ENCODE measurements at regions not wholly inside any gene's neighbourhood (a gene's known extent, or its start where the extent isn't known, plus 50 kb on each side); places are given as distances from the start of the nearest gene placed in this dataset.

- CTCF ChIA-PET: no interaction called here
- TF ChIP-seq TP53 (CRISPR knock-in tag; IDR thresholded peaks at IDR 0.05) (no peak), EP300 (IDR thresholded peaks at IDR 0.05) (no peak), HEYL (CRISPR knock-in tag; IDR thresholded peaks at IDR 0.05) (no peak)
- no peak for DNase-seq (ENCODE audit: low read depth in 1 of 2, low spot score in 1 of 2)
Observed at GRCh38 chr18:28669165-28669564, 492.2 kb upstream of the CDH2 start.

GRCh38 chr18:28666216-28666615, 489.3 kb upstream of the CDH2 start:
- ATAC-seq (no peak), DNase-seq (ENCODE audit: low read depth in 1 of 2, low spot score in 1 of 2) (no peak), FAIRE-seq (no peak)
- Histone ChIP-seq H3K27ac (no peak overlapping the region), H3K4me1 (no peaks in the 10 kb centered on the region), H3K9me3 (no peaks in the 10 kb centered on the region), H3K4me3 (no peak overlapping the region), H3K4me2 (no peak overlapping the region)
- POLR2A ChIA-PET: no interaction called here
- no peak for TF ChIP-seq EHF (CRISPR knock-in tag; IDR thresholded peaks at IDR 0.05)
- TF ChIP-seq ESRRA (IDR thresholded peaks at IDR 0.05; ENCODE audit: borderline replicate concordance, low read length): no peak
- no peak for TF ChIP-seq ELK1 (IDR thresholded peaks at IDR 0.05; ENCODE audit: low read depth, low read length)
- TF ChIP-seq EHMT2 (IDR thresholded peaks at IDR 0.05; ENCODE audit: low read depth): no peak
- TF ChIP-seq E2F6 (IDR thresholded peaks at IDR 0.05; ENCODE audit: borderline replicate concordance, low read depth): no peak
- no peak for TF ChIP-seq CEBPB (IDR thresholded peaks at IDR 0.05)
- no peak for TF ChIP-seq CBX2 (IDR thresholded peaks at IDR 0.05; ENCODE audit: borderline replicate concordance, low read depth)
- TF ChIP-seq FOSB (CRISPR knock-in tag; IDR thresholded peaks at IDR 0.05): no peak
- TF ChIP-seq JUN (IDR thresholded peaks at IDR 0.05): no peak
- no peak for TF ChIP-seq CHD4 (IDR thresholded peaks at IDR 0.05; ENCODE audit: borderline replicate concordance)
- no peak for TF ChIP-seq HOXA7 (CRISPR knock-in tag; IDR thresholded peaks at IDR 0.05)
- no peak for TF ChIP-seq HEYL (CRISPR knock-in tag; IDR thresholded peaks at IDR 0.05)
- no peak for TF ChIP-seq ZSCAN20 (CRISPR knock-in tag; IDR thresholded peaks at IDR 0.05)
- TF ChIP-seq NR3C1 (IDR thresholded peaks at IDR 0.05): no peak
- TF ChIP-seq CBX8 (IDR thresholded peaks at IDR 0.05): no peak
- no peak for TF ChIP-seq PHF8 (IDR thresholded peaks at IDR 0.05; ENCODE audit: borderline replicate concordance, low read depth)
- no peak for TF ChIP-seq MAFK (IDR thresholded peaks at IDR 0.05; ENCODE audit: partially characterized antibody)
- no peak for TF ChIP-seq POLR2AphosphoS2 (conservative IDR thresholded peaks at IDR 0.05; ENCODE audit: low read length)
- CTCF ChIA-PET: no interaction called here

More at GRCh38 chr18:28669165-28669564, 492.2 kb upstream of the CDH2 start:
- Histone ChIP-seq H3K4me3 (no peak overlapping the region), H3K4me1 (no peaks in the 10 kb centered on the region), H3K27ac (no peak overlapping the region), H3K4me2 (no peak overlapping the region), H3K9me3 (no peaks in the 10 kb centered on the region)
- no peak for FAIRE-seq
- POLR2A ChIA-PET: no interaction called here
- WGBS (ENCODE audit: missing lambda C conversion rate): 52% methylated on average over 1 of the region's 1 CpG
- no peak for ATAC-seq

- TF ChIP-seq RAD21 (conservative IDR thresholded peaks at IDR 0.05 in 1 of 2, IDR thresholded peaks at IDR 0.05 in 1 of 2): no peak
- TF ChIP-seq HMGXB4 (CRISPR knock-in tag; IDR thresholded peaks at IDR 0.05; ENCODE audit: borderline replicate concordance): no peak
- TF ChIP-seq KDM5A (IDR thresholded peaks at IDR 0.05): no peak
- no peak for TF ChIP-seq HOXB5 (CRISPR knock-in tag; IDR thresholded peaks at IDR 0.05)
- no peak for TF ChIP-seq FOSL2 (IDR thresholded peaks at IDR 0.05)
- TF ChIP-seq FOSL2 (CRISPR knock-in tag; IDR thresholded peaks at IDR 0.05): no peak
- no peak for TF ChIP-seq MAX (IDR thresholded peaks at IDR 0.05)
- no peak for TF ChIP-seq HOXA7 (CRISPR knock-in tag; IDR thresholded peaks at IDR 0.05)
- TF ChIP-seq SREBF2 (IDR thresholded peaks at IDR 0.05): no peak
- TF ChIP-seq HOXB13 (CRISPR knock-in tag; IDR thresholded peaks at IDR 0.05; ENCODE audit: low read depth): no peak
- no peak for TF ChIP-seq NFE2L2 (conservative IDR thresholded peaks at IDR 0.05; ENCODE audit: low read length)
- TF ChIP-seq ZNF302 (CRISPR knock-in tag; IDR thresholded peaks at IDR 0.05): no peak
- no peak for TF ChIP-seq PHF8 (IDR thresholded peaks at IDR 0.05; ENCODE audit: borderline replicate concordance, low read depth)
- TF ChIP-seq ELK1 (IDR thresholded peaks at IDR 0.05; ENCODE audit: low read depth, low read length): no peak
- TF ChIP-seq RNF2 (IDR thresholded peaks at IDR 0.05; ENCODE audit: borderline replicate concordance, low read depth): no peak
- no peak for TF ChIP-seq ZSCAN20 (CRISPR knock-in tag; IDR thresholded peaks at IDR 0.05)
- no peak for TF ChIP-seq SMC3 (IDR thresholded peaks at IDR 0.05)
- no peak for TF ChIP-seq KDM1A (IDR thresholded peaks at IDR 0.05; ENCODE audit: low read depth)
- TF ChIP-seq ESRRA (IDR thresholded peaks at IDR 0.05; ENCODE audit: borderline replicate concordance, low read length): no peak
- FAIRE-seq (no peak), ATAC-seq (no peak), DNase-seq (ENCODE audit: low read depth in 1 of 2, low spot score in 1 of 2) (no peak)
- Histone ChIP-seq H3K4me3 (no peak overlapping the region), H3K9me3 (no peaks in the 10 kb centered on the region), H3K4me2 (no peak overlapping the region), H3K27ac (no peak overlapping the region), H3K4me1 (no peaks in the 10 kb centered on the region)
- CTCF ChIA-PET: no interaction called here
- POLR2A ChIA-PET: no interaction called here
- 7% methylated on average over 1 of the region's 1 CpG for WGBS (ENCODE audit: missing lambda C conversion rate)
Observed at GRCh38 chr18:28657961-28658360, 481.0 kb upstream of the CDH2 start.
